ENCODE measurements at regions not wholly inside any gene's neighbourhood (a gene's known extent, or its start where the extent isn't known, plus 50 kb on each side); places are given as distances from the start of the nearest gene placed in this dataset.

GRCh38 chr6:25100288-25100687, 164.5 kb upstream of the RIPOR2 start:
- ChIA-PET POLR2A (no interaction called here), CTCF (interaction anchor here (2.8 kb wide), 1 partner anchor 29 kb away, joined by 13 read pairs; no protein-coding TSS in a partner anchor)
- no peak overlapping the region for H3K27ac ChIP-seq (ENCODE audit: low read depth, low read length)
- H3K9me3 ChIP-seq (ENCODE audit: control insufficient read depth, insufficient read depth, low read length), result no peaks in the 10 kb centered on the region
- H3K27me3 ChIP-seq (ENCODE audit: control insufficient read depth, insufficient read depth, low read length), result no peaks in the 10 kb centered on the region
- TF ChIP-seq, protein P1, sequence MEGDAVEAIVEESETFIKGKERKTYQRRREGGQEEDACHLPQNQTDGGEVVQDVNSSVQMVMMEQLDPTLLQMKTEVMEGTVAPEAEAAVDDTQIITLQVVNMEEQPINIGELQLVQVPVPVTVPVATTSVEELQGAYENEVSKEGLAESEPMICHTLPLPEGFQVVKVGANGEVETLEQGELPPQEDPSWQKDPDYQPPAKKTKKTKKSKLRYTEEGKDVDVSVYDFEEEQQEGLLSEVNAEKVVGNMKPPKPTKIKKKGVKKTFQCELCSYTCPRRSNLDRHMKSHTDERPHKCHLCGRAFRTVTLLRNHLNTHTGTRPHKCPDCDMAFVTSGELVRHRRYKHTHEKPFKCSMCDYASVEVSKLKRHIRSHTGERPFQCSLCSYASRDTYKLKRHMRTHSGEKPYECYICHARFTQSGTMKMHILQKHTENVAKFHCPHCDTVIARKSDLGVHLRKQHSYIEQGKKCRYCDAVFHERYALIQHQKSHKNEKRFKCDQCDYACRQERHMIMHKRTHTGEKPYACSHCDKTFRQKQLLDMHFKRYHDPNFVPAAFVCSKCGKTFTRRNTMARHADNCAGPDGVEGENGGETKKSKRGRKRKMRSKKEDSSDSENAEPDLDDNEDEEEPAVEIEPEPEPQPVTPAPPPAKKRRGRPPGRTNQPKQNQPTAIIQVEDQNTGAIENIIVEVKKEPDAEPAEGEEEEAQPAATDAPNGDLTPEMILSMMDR (IDR thresholded peaks at IDR 0.05; ENCODE audit: low read depth, low read length), result no peak
- DNase-seq (ENCODE audit: low read depth, low spot score), result no peak
- no peak overlapping the region for H3K4me3 ChIP-seq (ENCODE audit: low read depth, low read length)

DNA sequence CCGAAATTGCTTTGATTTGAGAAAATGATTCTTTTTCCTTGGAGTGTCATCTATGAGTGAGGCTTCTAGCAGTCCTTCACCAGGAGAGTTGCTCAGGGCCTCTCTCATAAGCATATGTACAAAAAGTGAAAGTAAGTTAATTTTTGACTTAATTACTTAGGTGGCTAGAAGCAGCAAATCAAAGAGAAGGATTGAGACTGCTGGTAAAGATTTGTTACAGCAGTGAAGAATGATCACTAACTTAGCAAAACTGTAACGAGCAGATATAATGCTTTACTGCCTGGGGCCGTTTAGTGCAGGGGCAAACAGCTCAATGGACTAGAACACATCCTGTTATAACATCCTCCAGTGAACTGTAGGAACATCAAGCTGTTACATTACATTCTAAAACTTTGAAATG, 167.8 kb upstream of the RIPOR2 start:
- no peak overlapping the region for H3K4me3 ChIP-seq (ENCODE audit: low read depth, low read length)
- no peak overlapping the region for H3K27ac ChIP-seq (ENCODE audit: low read depth, low read length)
- CTCF ChIA-PET, result interaction anchor here (0.5 kb wide), 1 partner anchor 176 kb away, joined by 6 read pairs; the partner anchor contains the start of gene CARMIL1
- H3K9me3 ChIP-seq (ENCODE audit: control insufficient read depth, insufficient read depth, low read length), result no peaks in the 10 kb centered on the region
- no peaks in the 10 kb centered on the region for H3K27me3 ChIP-seq (ENCODE audit: control insufficient read depth, insufficient read depth, low read length)
- POLR2A ChIA-PET, result no interaction called here
- TF ChIP-seq, protein P1 (IDR thresholded peaks at IDR 0.05; ENCODE audit: low read depth, low read length), result no peak
- no peak for DNase-seq (ENCODE audit: low read depth, low spot score)

DNA sequence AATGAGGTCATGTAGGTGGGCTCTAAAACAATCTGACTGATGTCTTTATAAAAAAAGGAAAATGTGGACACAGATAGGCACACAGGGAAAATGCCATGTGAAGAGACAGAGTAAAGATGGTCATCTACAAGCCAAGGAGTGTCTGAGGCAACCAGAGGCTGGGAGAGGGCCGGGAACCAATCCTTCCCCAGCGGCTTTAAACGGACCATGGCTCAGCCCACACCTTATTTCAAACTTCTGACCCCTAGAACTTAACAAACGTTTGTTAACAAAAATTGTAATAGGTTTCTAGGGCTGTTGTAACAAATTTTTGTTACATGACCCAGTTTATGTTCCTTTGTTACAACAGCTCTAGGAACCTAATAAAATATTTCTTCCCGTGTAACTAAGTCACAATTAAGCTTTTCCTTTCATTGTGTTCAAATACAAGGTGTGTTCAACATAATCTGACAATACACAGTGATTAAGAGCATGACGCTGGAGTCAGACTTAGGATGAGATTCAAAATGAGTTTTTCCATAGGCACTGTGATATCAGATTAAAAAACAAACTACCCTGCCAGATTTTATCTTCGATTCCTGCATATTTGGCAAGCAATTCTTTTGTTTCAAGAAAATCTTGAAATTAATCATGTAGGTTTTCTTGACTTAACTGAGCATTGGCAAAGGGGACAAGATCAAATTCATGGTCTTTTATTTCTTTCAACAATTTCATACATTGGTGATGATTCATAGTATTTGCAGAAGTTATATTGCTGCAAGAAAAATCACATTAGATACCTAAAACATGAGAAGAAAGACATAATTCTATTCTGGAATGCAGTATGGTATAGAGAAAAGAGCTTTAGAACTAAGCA, 169.5 kb upstream of the RIPOR2 start:
- Histone ChIP-seq H3K4me3 (ENCODE audit: low read depth, low read length) (no peak overlapping the region), H3K27ac (ENCODE audit: low read depth, low read length) (no peak overlapping the region), H3K9me3 (ENCODE audit: control insufficient read depth, insufficient read depth, low read length) (no peaks in the 10 kb centered on the region), H3K27me3 (ENCODE audit: control insufficient read depth, insufficient read depth, low read length) (no peaks in the 10 kb centered on the region)
- DNase-seq (ENCODE audit: low read depth, low spot score), result no peak
- TF ChIP-seq, protein P1 (IDR thresholded peaks at IDR 0.05; ENCODE audit: low read depth, low read length), result no peak
- ChIA-PET POLR2A (no interaction called here), CTCF (no interaction called here)

DNA sequence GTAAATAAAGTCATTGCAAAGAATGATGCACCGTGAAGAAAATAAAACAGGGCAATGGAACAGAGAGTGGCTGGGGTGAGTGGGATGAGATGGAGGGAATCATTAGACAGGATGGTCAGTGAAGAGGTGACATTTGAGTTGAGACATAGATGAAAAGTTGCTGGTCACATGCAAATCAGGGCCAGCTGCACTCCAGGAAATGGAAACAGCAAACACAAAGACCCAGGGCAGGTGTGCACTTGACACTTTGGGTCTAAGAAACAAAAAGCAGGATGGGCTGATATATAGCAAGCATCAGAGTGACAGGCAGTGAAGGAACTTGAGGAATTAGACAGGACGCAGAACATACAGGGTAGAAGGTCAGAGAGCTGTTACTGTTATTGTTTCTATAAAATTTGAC, 171.5 kb upstream of the RIPOR2 start:
- CTCF ChIA-PET, result interaction anchor here (0.6 to 1.5 kb wide), 2 partner anchors 17 to 36 kb away, joined by 3 to 5 read pairs; no protein-coding TSS in a partner anchor

GRCh38 chr6:25111782-25112181, 167.4 kb upstream of the CARMIL1 start:
- H3K4me3 ChIP-seq (ENCODE audit: low read depth, low read length), result no peak overlapping the region
- no peak overlapping the region for H3K27ac ChIP-seq (ENCODE audit: low read depth, low read length)
- H3K27me3 ChIP-seq (ENCODE audit: control insufficient read depth, insufficient read depth, low read length), result no peaks in the 10 kb centered on the region
- TF ChIP-seq, protein P1 (IDR thresholded peaks at IDR 0.05; ENCODE audit: low read depth, low read length), result no peak
- H3K9me3 ChIP-seq (ENCODE audit: control insufficient read depth, insufficient read depth, low read length), result no peaks in the 10 kb centered on the region
- DNase-seq (ENCODE audit: low read depth, low spot score), result no peak
- ChIA-PET CTCF (no interaction called here), POLR2A (no interaction called here)

More for the DNA sequence above, 171.5 kb upstream of the RIPOR2 start:
- no peak overlapping the region for H3K4me3 ChIP-seq (ENCODE audit: low read depth, low read length)
- TF ChIP-seq, protein P1 (IDR thresholded peaks at IDR 0.05; ENCODE audit: low read depth, low read length), result no peak
- POLR2A ChIA-PET, result no interaction called here
- H3K27me3 ChIP-seq (ENCODE audit: control insufficient read depth, insufficient read depth, low read length), result no peaks in the 10 kb centered on the region
- DNase-seq (ENCODE audit: low read depth, low spot score), result no peak
- no peak overlapping the region for H3K27ac ChIP-seq (ENCODE audit: low read depth, low read length)
- no peaks in the 10 kb centered on the region for H3K9me3 ChIP-seq (ENCODE audit: control insufficient read depth, insufficient read depth, low read length)
